Thyroid gland (tissue), 4 donors: ENCODE measurements at regions not wholly inside any gene's neighbourhood (a gene's known extent, or its start where the extent isn't known, plus 50 kb on each side); places are given as distances from the start of the nearest gene placed in this dataset.

Source experiments
- DNase-seq, 2 donors: peaks; one replicate each; pipeline ENCODE4 v3.0.0-alpha.2; 2019
- H3K27ac ChIP-seq, 3 donors: fragments of 200-600 bp; sonication (generic); 1 replicate in 2 of 3; 2 replicates in 1 of 3; pipeline ENCODE4 v1.5.1; 2016 to 2019; ENCODE audit warnings: mild to moderate bottlenecking in 1 of 3, moderate library complexity in 1 of 3
- H3K27me3 ChIP-seq: fragments of 200-600 bp; sonication (generic); one replicate; pipeline ENCODE4 v1.5.1; 2019
- H3K36me3 ChIP-seq, 2 donors: fragments of 200-600 bp; sonication (generic); one replicate each; pipeline ENCODE4 v1.5.1; 2016 to 2019
- H3K4me1 ChIP-seq, 2 donors: fragments of 200-600 bp; sonication (generic); one replicate each; pipeline ENCODE4 v1.5.1; 2017 to 2019
- H3K4me3 ChIP-seq, 3 donors: fragments of 200-600 bp; sonication (generic); replicated peaks in 1 of 3; 1 replicate in 2 of 3; 2 replicates in 1 of 3; pipeline ENCODE4 v1.5.1; 2016; ENCODE audit warnings: mild to moderate bottlenecking in 1 of 3
- H3K9me3 ChIP-seq: fragments of 200-600 bp; sonication (generic); one replicate; pipeline ENCODE4 v1.5.1; 2017
- POLR2A ChIP-seq, 2 donors: fragments of 450-650 bp; IDR thresholded peaks; one replicate each; pipeline ENCODE4 v1.6.1; 2017; ENCODE audit warnings: antibody characterized with exemption in 2 of 2, mild to moderate bottlenecking in 2 of 2, moderate library complexity in 1 of 2
- whole genome bisulfite sequencing, 2 donors: methylation state at CpG; one replicate each; pipeline ENCODE4 v1.1.5; 2017; 5-methylcytosine and 5-hydroxymethylcytosine counted together
- intact Hi-C: fragments of 100-400 bp; cut with DNase I; formaldehyde crosslinking; loops from one replicate; pipeline ENCODE4 v1.15.1; 2023
- TF ChIP-seq, protein P1 (sequence below), 6 experiments: fragments of 200-600 bp in 3 of 6; fragments of 450-650 bp in 3 of 6; sonication (generic) in 3 of 6; IDR thresholded peaks; one replicate each; pipeline ENCODE4 v1.5.1; 2016 to 2019; ENCODE audit warnings: antibody characterized with exemption in 6 of 6, mild to moderate bottlenecking in 2 of 6, inconsistent platforms in 1 of 6, moderate library complexity in 1 of 6

DNA sequence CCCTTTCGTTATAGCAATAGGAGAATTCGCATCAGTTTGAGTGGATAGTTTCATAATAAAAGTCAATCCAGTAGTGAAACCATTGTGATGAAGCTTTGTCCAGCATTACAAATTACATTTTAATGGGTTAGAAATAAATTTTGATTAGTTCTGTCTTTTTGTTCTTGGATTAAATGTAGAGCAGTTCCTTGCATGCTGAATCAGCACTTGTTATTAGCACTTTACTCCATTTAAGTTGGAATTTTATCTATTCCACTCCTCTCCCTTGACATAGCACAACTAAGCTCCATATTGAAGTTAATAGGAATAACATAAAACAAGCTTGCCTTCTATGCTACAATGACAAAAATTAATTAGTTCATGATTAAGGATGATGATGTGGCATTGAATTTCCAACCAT is 624.1 kb downstream of the CCDC85A start:
- WGBS, 2 donors = 76 to 86% methylated on average over 2 of the region's 2 CpGs
- intact Hi-C loops = no loop called here
- Histone ChIP-seq H3K36me3 (no peaks in the 10 kb centered on the region), H3K27ac (no peak overlapping the region), H3K4me3 (no peak overlapping the region), H3K4me1 (no peaks in the 10 kb centered on the region), H3K9me3 (no peaks in the 10 kb centered on the region), H3K27me3 (no peaks in the 10 kb centered on the region)
- TF ChIP-seq, protein P1, sequence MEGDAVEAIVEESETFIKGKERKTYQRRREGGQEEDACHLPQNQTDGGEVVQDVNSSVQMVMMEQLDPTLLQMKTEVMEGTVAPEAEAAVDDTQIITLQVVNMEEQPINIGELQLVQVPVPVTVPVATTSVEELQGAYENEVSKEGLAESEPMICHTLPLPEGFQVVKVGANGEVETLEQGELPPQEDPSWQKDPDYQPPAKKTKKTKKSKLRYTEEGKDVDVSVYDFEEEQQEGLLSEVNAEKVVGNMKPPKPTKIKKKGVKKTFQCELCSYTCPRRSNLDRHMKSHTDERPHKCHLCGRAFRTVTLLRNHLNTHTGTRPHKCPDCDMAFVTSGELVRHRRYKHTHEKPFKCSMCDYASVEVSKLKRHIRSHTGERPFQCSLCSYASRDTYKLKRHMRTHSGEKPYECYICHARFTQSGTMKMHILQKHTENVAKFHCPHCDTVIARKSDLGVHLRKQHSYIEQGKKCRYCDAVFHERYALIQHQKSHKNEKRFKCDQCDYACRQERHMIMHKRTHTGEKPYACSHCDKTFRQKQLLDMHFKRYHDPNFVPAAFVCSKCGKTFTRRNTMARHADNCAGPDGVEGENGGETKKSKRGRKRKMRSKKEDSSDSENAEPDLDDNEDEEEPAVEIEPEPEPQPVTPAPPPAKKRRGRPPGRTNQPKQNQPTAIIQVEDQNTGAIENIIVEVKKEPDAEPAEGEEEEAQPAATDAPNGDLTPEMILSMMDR (IDR thresholded peaks at IDR 0.05) = no peak
- TF ChIP-seq POLR2A (IDR thresholded peaks at IDR 0.05) = no peak
- no peak for DNase-seq

DNA sequence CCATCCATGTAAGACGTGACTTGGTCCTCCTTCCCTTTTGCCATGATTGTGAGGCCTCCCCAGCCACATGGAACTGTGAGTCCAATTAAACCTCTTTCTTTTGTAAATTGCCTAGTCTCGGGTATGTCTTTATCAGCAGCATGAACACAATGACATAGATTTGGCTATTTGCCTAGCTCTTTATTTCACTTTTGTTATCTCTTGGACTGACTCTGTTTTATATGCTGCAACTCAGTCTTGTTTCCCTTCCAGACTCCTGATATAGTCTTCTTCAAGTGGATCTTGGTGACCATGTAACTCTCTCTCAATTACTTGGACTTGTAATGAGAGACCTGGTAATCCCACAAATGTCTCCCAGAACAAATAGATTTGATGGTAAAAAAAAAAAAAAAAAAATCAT is 627.6 kb downstream of the CCDC85A start:
- Histone ChIP-seq H3K9me3 (no peaks in the 10 kb centered on the region), H3K27me3 (peaks cover 3% of the 10 kb centered on the region), H3K4me1 (no peaks in the 10 kb centered on the region), H3K27ac (no peak overlapping the region), H3K36me3 (no peaks in the 10 kb centered on the region), H3K4me3 (no peak overlapping the region)
- no peak for DNase-seq
- 49 to 70% methylated on average over 2 of the region's 2 CpGs for WGBS, 2 donors
- TF ChIP-seq POLR2A (IDR thresholded peaks at IDR 0.05) = no peak
- TF ChIP-seq, protein P1 (IDR thresholded peaks at IDR 0.05) = no peak
- intact Hi-C loops = no loop called here

GRCh38 chr2:56812432-56812831 is 628.6 kb downstream of the CCDC85A start:
- H3K27ac ChIP-seq = no peak overlapping the region
- no peaks in the 10 kb centered on the region for H3K9me3 ChIP-seq
- no peak for DNase-seq
- intact Hi-C loops = no loop called here
- no peak for TF ChIP-seq POLR2A (IDR thresholded peaks at IDR 0.05)
- no peak overlapping the region for H3K4me3 ChIP-seq
- H3K4me1 ChIP-seq = no peaks in the 10 kb centered on the region
- H3K27me3 ChIP-seq = peaks cover 3% of the 10 kb centered on the region
- no peaks in the 10 kb centered on the region for H3K36me3 ChIP-seq
- 85 to 86% methylated on average over 1 of the region's 1 CpG for WGBS, 2 donors

DNA sequence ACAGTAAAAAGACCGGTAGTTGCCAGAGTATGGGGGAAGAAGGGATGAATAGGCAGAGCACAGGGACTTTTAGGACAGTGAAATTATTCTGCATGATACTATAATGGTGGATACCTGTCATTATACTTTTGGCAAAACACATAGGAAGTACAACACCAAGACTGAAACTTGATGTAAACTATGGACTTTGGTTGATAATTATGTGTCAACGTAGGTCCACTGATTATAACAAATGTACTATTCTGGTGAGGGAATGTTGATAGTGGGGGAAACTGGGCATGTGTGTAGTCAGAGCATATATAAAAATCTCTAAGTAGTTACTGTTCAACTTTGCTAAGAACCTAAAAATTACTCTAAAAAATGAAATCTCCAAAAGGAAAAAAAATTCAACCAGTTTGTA is 629.7 kb downstream of the CCDC85A start:
- Histone ChIP-seq H3K36me3 (no peaks in the 10 kb centered on the region), H3K27me3 (peaks cover 3% of the 10 kb centered on the region), H3K4me1 (no peaks in the 10 kb centered on the region), H3K9me3 (no peaks in the 10 kb centered on the region), H3K27ac (no peak overlapping the region), H3K4me3 (no peak overlapping the region)
- DNase-seq = no peak
- whole genome bisulfite sequencing, 2 donors = 84 to 91% methylated on average over 2 of the region's 2 CpGs
- intact Hi-C loops = no loop called here
- TF ChIP-seq POLR2A (IDR thresholded peaks at IDR 0.05) = no peak
- TF ChIP-seq, protein P1 (IDR thresholded peaks at IDR 0.05) = no peak

GRCh38 chr2:56816666-56817065 is 632.9 kb downstream of the CCDC85A start:
- H3K4me1 ChIP-seq = no peaks in the 10 kb centered on the region
- no peaks in the 10 kb centered on the region for H3K36me3 ChIP-seq
- intact Hi-C loops = no loop called here
- no peak overlapping the region for H3K4me3 ChIP-seq
- no peaks in the 10 kb centered on the region for H3K9me3 ChIP-seq
- peaks cover 3% of the 10 kb centered on the region for H3K27me3 ChIP-seq
- no peak overlapping the region for H3K27ac ChIP-seq
- TF ChIP-seq, protein P1 (IDR thresholded peaks at IDR 0.05) = no peak
- TF ChIP-seq POLR2A (IDR thresholded peaks at IDR 0.05) = no peak
- DNase-seq = no peak
- 72 to 83% methylated on average over 2 to 3 of the region's 5 CpGs for WGBS, 2 donors

- DNase-seq = no peak
- no peaks in the 10 kb centered on the region for H3K4me1 ChIP-seq
- WGBS, 2 donors = 81 to 89% methylated on average over 1 of the region's 1 CpG
- intact Hi-C loops = no loop called here
- no peaks in the 10 kb centered on the region for H3K9me3 ChIP-seq
- TF ChIP-seq, protein P1 (IDR thresholded peaks at IDR 0.05) = no peak
- TF ChIP-seq POLR2A (IDR thresholded peaks at IDR 0.05) = no peak
- H3K4me3 ChIP-seq = no peak overlapping the region
- no peaks in the 10 kb centered on the region for H3K27me3 ChIP-seq
- no peaks in the 10 kb centered on the region for H3K36me3 ChIP-seq
- H3K27ac ChIP-seq = no peak overlapping the region
These were observed 648.0 kb downstream of the CCDC85A start for GRCh38 chr2:56831780-56832179.
